Neuronal stem cell (in vitro differentiated cells): ENCODE measurements at regions not wholly inside any gene's neighbourhood (a gene's known extent, or its start where the extent isn't known, plus 50 kb on each side); places are given as distances from the start of the nearest gene placed in this dataset.

Source experiments
- DNase-seq: peaks from one replicate; pipeline ENCODE4 v3.0.0-alpha.2; 2013; ENCODE audit warnings: low spot score
- H2AFZ ChIP-seq: one replicate; pipeline ENCODE4 v1.6.1; 2013; ENCODE audit warnings: mild to moderate bottlenecking, low read length, inconsistent platforms
- H2AK5ac ChIP-seq: 2 replicates; pipeline ENCODE4 v1.6.1; 2013; ENCODE audit warnings: low read depth, mild to moderate bottlenecking, inconsistent platforms, low read length, moderate library complexity, mixed read lengths
- H2BK120ac ChIP-seq: 2 replicates; pipeline ENCODE4 v1.6.1; 2013; ENCODE audit warnings: low read depth, mild to moderate bottlenecking, inconsistent platforms, low read length, moderate library complexity, mixed read lengths
- H2BK12ac ChIP-seq: one replicate; pipeline ENCODE4 v1.6.1; 2013; ENCODE audit warnings: low read length, inconsistent platforms
- H2BK15ac ChIP-seq: 2 replicates; pipeline ENCODE4 v1.6.1; 2013; ENCODE audit warnings: mild to moderate bottlenecking, low read length, inconsistent platforms, mixed read lengths
- H2BK5ac ChIP-seq: one replicate; pipeline ENCODE4 v1.6.1; 2013; ENCODE audit warnings: inconsistent platforms, mild to moderate bottlenecking, low read length, moderate library complexity
- H3K14ac ChIP-seq: one replicate; pipeline ENCODE4 v1.6.1; 2013; ENCODE audit warnings: low read length, inconsistent platforms
- H3K18ac ChIP-seq: 2 replicates; pipeline ENCODE4 v1.6.1; 2013; ENCODE audit warnings: low read length, inconsistent platforms
- H3K23ac ChIP-seq: 2 replicates; pipeline ENCODE4 v1.6.1; 2013; ENCODE audit warnings: low read depth, mild to moderate bottlenecking, mixed read lengths, low read length, inconsistent platforms; ENCODE audit not compliant: poor library complexity
- H3K27ac ChIP-seq: replicated peaks from 3 replicates; pipeline ENCODE4 v1.5.1; 2013; ENCODE audit warnings: low read length, inconsistent platforms
- H3K27me3 ChIP-seq, 3 experiments: 2 replicates each; pipeline ENCODE4 v1.6.1; 2013; ENCODE audit warnings: low read length in 3 of 3, mild to moderate bottlenecking in 2 of 3, inconsistent platforms in 1 of 3, low read depth in 1 of 3, mixed read lengths in 1 of 3, moderate library complexity in 1 of 3; ENCODE audit not compliant: control insufficient read depth in 3 of 3, insufficient read depth in 3 of 3
- H3K36me3 ChIP-seq, 2 donors: replicated peaks in 1 of 2; 2 replicates each; pipeline ENCODE4 v1.6.1; 2013; ENCODE audit warnings: low read length in 2 of 2; ENCODE audit not compliant: control insufficient read depth in 2 of 2, insufficient read depth in 2 of 2
- H3K4ac ChIP-seq: 2 replicates; pipeline ENCODE4 v1.6.1; 2013; ENCODE audit warnings: inconsistent platforms, mild to moderate bottlenecking, low read length, moderate library complexity
- H3K4me1 ChIP-seq, 2 donors: 1 replicate in 1 of 2; 2 replicates in 1 of 2; pipeline ENCODE4 v1.6.1; 2013; ENCODE audit warnings: low read length in 2 of 2, low read depth in 1 of 2; ENCODE audit not compliant: control insufficient read depth in 2 of 2, insufficient read depth in 1 of 2
- H3K4me2 ChIP-seq: one replicate; pipeline ENCODE4 v1.6.1; 2013; ENCODE audit warnings: mild to moderate bottlenecking, low read length, inconsistent platforms; ENCODE audit not compliant: insufficient read depth, poor library complexity, severe bottlenecking
- H3K4me3 ChIP-seq, 2 donors: 2 replicates each; pipeline ENCODE4 v1.5.1; 2013; ENCODE audit warnings: low read length in 2 of 2, mild to moderate bottlenecking in 2 of 2, inconsistent platforms in 1 of 2, moderate library complexity in 1 of 2
- H3K79me1 ChIP-seq: one replicate; pipeline ENCODE4 v1.6.1; 2013; ENCODE audit warnings: low read depth, mild to moderate bottlenecking, inconsistent platforms, low read length, moderate library complexity
- H3K9ac ChIP-seq: one replicate; pipeline ENCODE4 v1.6.1; 2013; ENCODE audit warnings: mild to moderate bottlenecking, low read depth, low read length, inconsistent platforms; ENCODE audit not compliant: poor library complexity
- H3K9me3 ChIP-seq, 2 donors: replicated peaks in 1 of 2; 2 replicates each; pipeline versions ENCODE3 to v1.6.1; 2013; ENCODE audit warnings: low read length in 2 of 2, mild to moderate bottlenecking in 2 of 2, inconsistent platforms in 1 of 2, low read depth in 1 of 2, mixed read lengths in 1 of 2, moderate library complexity in 1 of 2; ENCODE audit not compliant: control insufficient read depth in 2 of 2, insufficient read depth in 1 of 2
- H4K8ac ChIP-seq: one replicate; pipeline ENCODE4 v1.6.1; 2013; ENCODE audit warnings: low read depth, mild to moderate bottlenecking, inconsistent platforms, low read length, moderate library complexity
- H4K91ac ChIP-seq: one replicate; pipeline ENCODE4 v1.6.1; 2013; ENCODE audit warnings: low read length, low read depth, mild to moderate bottlenecking, inconsistent platforms; ENCODE audit not compliant: poor library complexity
- WGBS, 2 donors: extraction: QIAGEN DNeasy Blood & Tissue Kit; methylation state at CpG; one replicate each; pipeline ENCODE4 v1.1.7; 2013; ENCODE audit warnings: missing lambda C conversion rate in 2 of 2, mixed read lengths in 1 of 2; ENCODE audit not compliant: insufficient read length in 2 of 2, insufficient replicate concordance in 1 of 2; ENCODE audit errors: extremely low coverage in 2 of 2; 5-methylcytosine and 5-hydroxymethylcytosine counted together

GRCh38 chr9:78691542-78691941, 394.6 kb downstream of the PSAT1 start:
- no CpG with 5 or more reads among the region's 2 CpGs for WGBS, 2 donors
- H3K4ac ChIP-seq = no peak overlapping the region

GRCh38 chr9:78692871-78693270, 395.9 kb downstream of the PSAT1 start:
- H3K27me3 ChIP-seq = no peaks in the 10 kb centered on the region
- DNase-seq = no peak
- H3K9ac ChIP-seq = no peak overlapping the region
- no peaks in the 10 kb centered on the region for H3K79me1 ChIP-seq
- H4K8ac ChIP-seq = no peak overlapping the region
- no peak overlapping the region for H3K4ac ChIP-seq
- no CpG with 5 or more reads among the region's 3 CpGs for WGBS, 2 donors
- no peaks in the 10 kb centered on the region for H3K36me3 ChIP-seq
- no peak overlapping the region for H3K14ac ChIP-seq
- no peak overlapping the region for H2AK5ac ChIP-seq
- H4K91ac ChIP-seq = no peak overlapping the region
- H2AFZ ChIP-seq = no peak overlapping the region
- H3K9me3 ChIP-seq = no peaks in the 10 kb centered on the region
- no peak overlapping the region for H2BK5ac ChIP-seq
- H3K23ac ChIP-seq = no peak overlapping the region
- H2BK12ac ChIP-seq = no peak overlapping the region
- no peak overlapping the region for H3K4me3 ChIP-seq
- no peak overlapping the region for H3K27ac ChIP-seq
- no peak overlapping the region for H3K4me2 ChIP-seq
- no peak overlapping the region for H2BK15ac ChIP-seq
- peaks cover 0 to 7% of the 10 kb centered on the region in 2 donors for H3K4me1 ChIP-seq
- H3K18ac ChIP-seq = peak overlapping the region; percentile 49
- no peak overlapping the region for H2BK120ac ChIP-seq

More at GRCh38 chr9:78691542-78691941, 394.6 kb downstream of the PSAT1 start:
- Histone ChIP-seq H2BK5ac (no peak overlapping the region), H4K8ac (no peak overlapping the region), H4K91ac (no peak overlapping the region), H2BK120ac (no peak overlapping the region), H3K27ac (no peak overlapping the region), H3K79me1 (no peaks in the 10 kb centered on the region), H3K23ac (no peak overlapping the region), H2BK15ac (no peak overlapping the region), H3K9ac (no peak overlapping the region), H3K36me3 (no peaks in the 10 kb centered on the region), H2BK12ac (no peak overlapping the region), H3K4me2 (no peak overlapping the region), H3K18ac (no peak overlapping the region), H2AFZ (no peak overlapping the region), H3K4me1 (peaks cover 0 to 7% of the 10 kb centered on the region in 2 donors), H3K27me3 (no peaks in the 10 kb centered on the region), H3K14ac (no peak overlapping the region), H3K9me3 (peaks cover 0 to under 1% of the 10 kb centered on the region in 2 donors), H2AK5ac (no peak overlapping the region), H3K4me3 (no peak overlapping the region)
- no peak for DNase-seq

DNA sequence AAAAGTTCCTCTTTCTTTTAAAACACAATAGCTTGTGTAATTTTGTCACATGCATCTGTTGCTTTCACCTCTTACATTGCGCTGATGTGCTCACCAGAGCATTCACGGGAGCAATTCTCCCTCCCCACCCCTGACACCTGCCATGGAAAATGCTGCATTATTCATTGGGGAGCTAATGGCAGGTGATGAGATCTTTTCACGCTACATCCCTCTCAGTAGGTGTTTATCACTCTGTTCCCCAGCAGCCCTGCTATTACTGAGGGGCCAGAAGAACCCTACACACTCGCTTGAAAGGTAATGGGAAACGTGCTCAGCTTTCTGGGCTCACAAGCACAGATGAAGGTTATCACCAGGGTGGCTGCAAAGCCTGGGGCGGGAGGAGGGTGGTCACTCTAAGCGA, 398.0 kb downstream of the PSAT1 start:
- Histone ChIP-seq H4K91ac (no peak overlapping the region), H3K4ac (no peak overlapping the region), H3K27ac (no peak overlapping the region), H3K9me3 (no peaks in the 10 kb centered on the region), H3K4me2 (no peak overlapping the region), H3K23ac (no peak overlapping the region), H2BK120ac (no peak overlapping the region), H2AFZ (no peak overlapping the region), H3K14ac (peak overlapping the region; percentile 39), H3K36me3 (no peaks in the 10 kb centered on the region), H3K4me1 (peaks cover 0 to 7% of the 10 kb centered on the region in 2 donors), H2AK5ac (no peak overlapping the region), H4K8ac (no peak overlapping the region), H3K79me1 (no peaks in the 10 kb centered on the region), H3K4me3 (no peak overlapping the region), H3K9ac (no peak overlapping the region), H3K27me3 (no peaks in the 10 kb centered on the region), H2BK12ac (no peak overlapping the region), H3K18ac (no peak overlapping the region), H2BK15ac (no peak overlapping the region), H2BK5ac (no peak overlapping the region)
- WGBS, 2 donors = no CpG with 5 or more reads among the region's 7 CpGs
- DNase-seq = no peak

GRCh38 chr9:78695519-78695918, 398.6 kb downstream of the PSAT1 start:
- H3K18ac ChIP-seq = no peak overlapping the region
- no peaks in the 10 kb centered on the region for H3K79me1 ChIP-seq
- no peak overlapping the region for H2BK12ac ChIP-seq
- no peak overlapping the region for H3K14ac ChIP-seq
- no peaks in the 10 kb centered on the region for H3K27me3 ChIP-seq
- no peak for DNase-seq
- H4K91ac ChIP-seq = no peak overlapping the region
- no peak overlapping the region for H3K27ac ChIP-seq
- no peak overlapping the region for H3K23ac ChIP-seq
- no peak overlapping the region for H2BK15ac ChIP-seq
- H3K36me3 ChIP-seq = no peaks in the 10 kb centered on the region
- H3K9ac ChIP-seq = no peak overlapping the region
- H2AK5ac ChIP-seq = no peak overlapping the region
- H3K9me3 ChIP-seq = no peaks in the 10 kb centered on the region
- WGBS, 2 donors = no CpG with 5 or more reads among the region's 5 CpGs
- H3K4ac ChIP-seq = no peak overlapping the region
- H3K4me3 ChIP-seq = no peak overlapping the region
- no peak overlapping the region for H3K4me2 ChIP-seq
- H2AFZ ChIP-seq = no peak overlapping the region
- no peak overlapping the region for H2BK5ac ChIP-seq
- H3K4me1 ChIP-seq = peaks cover 0 to 7% of the 10 kb centered on the region in 2 donors
- no peak overlapping the region for H2BK120ac ChIP-seq
- H4K8ac ChIP-seq = no peak overlapping the region
